ENCODE measurements at regions not wholly inside any gene's neighbourhood (a gene's known extent, or its start where the extent isn't known, plus 50 kb on each side); places are given as distances from the start of the nearest gene placed in this dataset.

DNA sequence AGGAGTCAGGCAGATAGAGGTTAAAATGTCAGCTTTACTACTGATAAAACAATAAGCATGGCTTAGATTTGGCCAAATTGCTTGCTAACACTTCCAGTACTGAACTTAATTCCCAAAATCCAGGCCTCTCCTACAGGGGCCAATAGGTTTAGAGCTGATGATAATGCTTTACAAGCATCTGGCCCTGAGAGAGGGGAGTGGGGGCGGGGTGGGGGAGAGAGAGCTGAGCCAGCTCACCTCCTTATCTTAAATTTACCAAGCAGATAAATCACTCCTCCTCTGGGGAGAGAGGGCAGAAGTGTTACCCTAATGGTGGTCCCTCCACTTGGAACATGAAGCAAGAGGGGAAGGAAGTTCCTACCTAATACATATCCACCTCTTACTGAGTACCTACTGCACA, 182.2 kb upstream of the CRY1 start:
- WGBS, 2 donors: 63 to 85% methylated on average over 1 of the region's 1 CpG
- Histone ChIP-seq H3K4me3 (no peak overlapping the region), H3K4me1 (no peaks in the 10 kb centered on the region), H3K27me3 (no peaks in the 10 kb centered on the region), H3K36me3 (ENCODE audit: low read depth, missing control alignments) (no peaks in the 10 kb centered on the region), H3K9me3 (no peaks in the 10 kb centered on the region), H3K27ac (no peak overlapping the region)
- TF ChIP-seq CTCF (IDR thresholded peaks at IDR 0.05) (no peak), POLR2A (IDR thresholded peaks at IDR 0.05) (no peak)
- DNase-seq: no peak
- intact Hi-C loops (cut with DNase I; ENCODE audit: low total_unique reads): no loop called here

GRCh38 chr12:107277855-107278254, 184.5 kb upstream of the CRY1 start:
- Histone ChIP-seq H3K27me3 (no peaks in the 10 kb centered on the region), H3K9me3 (no peaks in the 10 kb centered on the region), H3K4me1 (no peaks in the 10 kb centered on the region), H3K4me3 (no peak overlapping the region), H3K27ac (no peak overlapping the region), H3K36me3 (ENCODE audit: low read depth, missing control alignments) (no peaks in the 10 kb centered on the region)
- DNase-seq: no peak
- TF ChIP-seq CTCF (IDR thresholded peaks at IDR 0.05): no peak
- WGBS, 2 donors: 67 to 71% methylated on average over 1 of the region's 1 CpG
- intact Hi-C loops (cut with DNase I; ENCODE audit: low total_unique reads): no loop called here

DNA sequence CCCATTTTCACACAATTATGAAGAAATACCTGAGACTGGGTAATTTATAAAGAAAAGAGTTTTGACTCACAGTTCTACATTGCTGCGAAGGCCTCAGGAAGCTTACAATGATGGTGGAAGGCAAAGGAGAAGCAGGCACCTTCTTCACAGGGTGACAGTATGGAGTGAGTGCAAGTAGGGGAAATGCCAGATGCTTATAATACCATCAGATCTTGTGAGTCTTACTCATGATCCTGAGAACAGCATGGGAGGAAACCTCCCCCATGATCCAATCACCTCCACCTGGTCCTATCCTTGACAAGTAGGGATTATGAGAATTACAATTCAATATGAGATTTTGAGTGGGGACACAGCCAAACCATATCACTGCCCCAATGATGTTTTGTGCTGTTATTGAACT, 189.3 kb upstream of the CRY1 start:
- DNase-seq: no peak
- Histone ChIP-seq H3K27ac (no peak overlapping the region), H3K36me3 (ENCODE audit: low read depth, missing control alignments) (no peaks in the 10 kb centered on the region), H3K9me3 (no peaks in the 10 kb centered on the region), H3K4me3 (no peak overlapping the region), H3K4me1 (no peaks in the 10 kb centered on the region), H3K27me3 (no peaks in the 10 kb centered on the region)
- TF ChIP-seq CTCF (IDR thresholded peaks at IDR 0.05): no peak
- TF ChIP-seq POLR2A (IDR thresholded peaks at IDR 0.05): no peak
- intact Hi-C loops (cut with DNase I; ENCODE audit: low total_unique reads): no loop called here
- 93 to 100% methylated on average over 1 of the region's 1 CpG for WGBS, 2 donors

GRCh38 chr12:107283652-107284051, 190.3 kb upstream of the CRY1 start:
- WGBS, 2 donors: 86 to 89% methylated on average over 4 of the region's 4 CpGs
- Histone ChIP-seq H3K36me3 (ENCODE audit: low read depth, missing control alignments) (no peaks in the 10 kb centered on the region), H3K4me1 (no peaks in the 10 kb centered on the region), H3K4me3 (no peak overlapping the region), H3K27me3 (no peaks in the 10 kb centered on the region), H3K9me3 (no peaks in the 10 kb centered on the region), H3K27ac (no peak overlapping the region)
- intact Hi-C loops (cut with DNase I; ENCODE audit: low total_unique reads): no loop called here
- no peak for DNase-seq
- TF ChIP-seq CTCF (IDR thresholded peaks at IDR 0.05): no peak
- no peak for TF ChIP-seq POLR2A (IDR thresholded peaks at IDR 0.05)

- no peaks in the 10 kb centered on the region for H3K36me3 ChIP-seq (ENCODE audit: low read depth, missing control alignments)
- no peak overlapping the region for H3K4me3 ChIP-seq
- H3K27ac ChIP-seq: no peak overlapping the region
- no peak for DNase-seq
- 89 to 93% methylated on average over 2 of the region's 2 CpGs for WGBS, 2 donors
- H3K9me3 ChIP-seq: no peaks in the 10 kb centered on the region
- no peaks in the 10 kb centered on the region for H3K27me3 ChIP-seq
- intact Hi-C loops (cut with DNase I; ENCODE audit: low total_unique reads): no loop called here
- TF ChIP-seq CTCF (IDR thresholded peaks at IDR 0.05) (no peak), POLR2A (IDR thresholded peaks at IDR 0.05) (no peak)
- H3K4me1 ChIP-seq: no peaks in the 10 kb centered on the region
Measured at GRCh38 chr12:107284692-107285091, 191.3 kb upstream of the CRY1 start.

All from testis (tissue), 2 donors.